ENCODE measurements at regions not wholly inside any gene's neighbourhood (a gene's known extent, or its start where the extent isn't known, plus 50 kb on each side); places are given as distances from the start of the nearest gene placed in this dataset.

DNA sequence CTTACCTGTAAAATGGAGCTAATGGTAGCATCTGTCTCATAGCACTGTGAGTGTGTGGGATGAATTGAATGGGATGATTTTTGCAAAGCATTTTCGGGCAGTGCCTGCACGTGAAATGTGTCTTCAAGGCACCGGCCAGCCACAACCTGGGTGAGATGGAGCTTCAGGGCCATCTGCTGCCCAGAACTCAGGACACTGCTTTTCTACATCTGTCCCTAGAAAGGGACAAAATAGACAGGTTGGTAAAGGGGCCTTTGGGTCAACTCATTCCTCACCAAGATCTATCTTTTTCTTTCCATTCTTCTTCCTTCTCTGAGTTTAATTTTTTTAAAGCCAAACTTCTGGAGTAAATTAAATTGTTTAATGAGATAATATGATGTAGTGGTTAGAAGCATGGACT, 106.5 kb downstream of the UTP18 start:
- TF ChIP-seq CTCF (IDR thresholded peaks at IDR 0.05) (no peak), POLR2A (IDR thresholded peaks at IDR 0.05) (no peak), EP300 (IDR thresholded peaks at IDR 0.05) (no peak), POLR2AphosphoS5 (IDR thresholded peaks at IDR 0.05) (no peak)
